H7 (cell line): ENCODE measurements at regions not wholly inside any gene's neighbourhood (a gene's known extent, or its start where the extent isn't known, plus 50 kb on each side); places are given as distances from the start of the nearest gene placed in this dataset.
"Not testable (repeated sequence)": the region's sequence is repeated elsewhere in the genome, so short reads cannot be mapped to it uniquely, and the experiment has no call there.

Source experiments
- DNase-seq: peaks from one replicate; pipeline ENCODE4 v3.0.0; 2012
- H3K27me3 ChIP-seq: 2 replicates; pipeline ENCODE4 v1.6.0; 2011; ENCODE audit warnings: mild to moderate bottlenecking, low read length; ENCODE audit not compliant: control insufficient read depth, insufficient read depth
- H3K36me3 ChIP-seq: replicated peaks from 2 replicates; pipeline ENCODE4 v1.5.1; 2011; ENCODE audit warnings: low read length; ENCODE audit not compliant: control insufficient read depth, insufficient read depth
- H3K4me3 ChIP-seq: 2 replicates; pipeline ENCODE4 v1.5.1; 2011; ENCODE audit warnings: low read depth, mild to moderate bottlenecking, control low read depth, low read length, moderate library complexity; ENCODE audit not compliant: insufficient read depth

DNA sequence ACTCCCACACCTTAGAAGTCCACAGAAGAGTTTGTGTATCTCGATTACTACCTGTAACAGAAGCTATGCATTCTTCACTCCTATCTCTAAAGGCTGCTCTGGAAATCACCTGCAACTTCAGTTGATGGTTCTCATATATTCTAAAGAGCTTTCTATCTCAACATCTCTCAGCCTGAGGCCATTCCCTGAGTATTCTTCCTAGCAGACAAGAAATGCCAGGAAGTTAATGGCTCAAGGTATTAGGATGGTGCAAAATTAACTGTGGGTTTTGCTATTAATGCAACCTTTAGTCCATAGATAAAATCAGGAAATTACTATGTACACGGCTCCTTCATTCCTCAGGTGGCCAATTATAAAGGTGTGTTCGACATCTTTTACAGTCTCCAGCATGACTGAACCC, 290.1 kb downstream of the ZNF716 start:
- DNase-seq, H3K4me3 ChIP-seq, H3K27me3 ChIP-seq, H3K36me3 ChIP-seq: not testable (repeated sequence)

DNA sequence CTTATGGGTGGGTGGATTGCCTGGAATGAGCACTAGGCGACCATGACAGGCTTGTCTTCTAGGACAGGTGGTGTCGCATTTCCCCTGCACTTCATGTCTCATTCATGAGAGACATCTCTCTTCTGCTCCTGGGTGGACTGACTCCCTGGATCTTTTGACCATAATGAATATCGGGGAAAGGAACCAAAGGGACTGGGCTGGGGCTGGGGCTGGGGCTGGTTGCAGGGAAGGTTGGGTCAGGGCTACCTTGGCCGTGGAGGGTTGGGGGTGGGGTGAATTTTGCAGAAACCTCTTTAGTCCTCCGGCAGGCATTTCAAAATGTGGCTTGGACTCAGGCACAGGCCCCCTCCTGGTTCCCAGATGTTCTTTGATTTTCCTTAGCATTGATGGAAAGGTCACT, 319.2 kb downstream of the ZNF716 start:
- Histone ChIP-seq H3K36me3 (no peaks in the 10 kb centered on the region), H3K27me3 (no peaks in the 10 kb centered on the region), H3K4me3 (no peak overlapping the region)
- DNase-seq, result no peak

DNA sequence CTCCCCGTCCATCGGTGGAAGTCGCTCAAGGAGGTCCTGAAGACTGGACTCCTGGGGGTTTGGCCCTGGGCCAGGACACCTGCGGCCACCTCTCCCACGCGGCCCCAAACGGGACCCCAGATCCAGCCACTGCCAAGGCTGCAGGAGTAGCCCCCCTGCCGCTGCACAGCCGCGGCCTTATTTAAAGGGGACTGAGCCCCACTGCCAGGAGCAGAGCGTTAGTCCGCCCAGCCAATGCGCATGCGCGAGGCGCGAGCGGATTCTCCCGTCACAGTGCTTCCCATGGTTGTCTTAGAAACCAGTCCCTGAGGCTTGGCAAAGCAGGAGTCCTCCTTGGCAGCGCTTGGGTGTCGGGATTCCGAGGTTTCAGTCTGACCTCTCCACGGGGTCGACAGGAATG, 320.0 kb downstream of the ZNF716 start:
- H3K36me3 ChIP-seq, result no peaks in the 10 kb centered on the region
- H3K4me3 ChIP-seq, result no peak overlapping the region
- no peak for DNase-seq
- H3K27me3 ChIP-seq, result no peaks in the 10 kb centered on the region

DNA sequence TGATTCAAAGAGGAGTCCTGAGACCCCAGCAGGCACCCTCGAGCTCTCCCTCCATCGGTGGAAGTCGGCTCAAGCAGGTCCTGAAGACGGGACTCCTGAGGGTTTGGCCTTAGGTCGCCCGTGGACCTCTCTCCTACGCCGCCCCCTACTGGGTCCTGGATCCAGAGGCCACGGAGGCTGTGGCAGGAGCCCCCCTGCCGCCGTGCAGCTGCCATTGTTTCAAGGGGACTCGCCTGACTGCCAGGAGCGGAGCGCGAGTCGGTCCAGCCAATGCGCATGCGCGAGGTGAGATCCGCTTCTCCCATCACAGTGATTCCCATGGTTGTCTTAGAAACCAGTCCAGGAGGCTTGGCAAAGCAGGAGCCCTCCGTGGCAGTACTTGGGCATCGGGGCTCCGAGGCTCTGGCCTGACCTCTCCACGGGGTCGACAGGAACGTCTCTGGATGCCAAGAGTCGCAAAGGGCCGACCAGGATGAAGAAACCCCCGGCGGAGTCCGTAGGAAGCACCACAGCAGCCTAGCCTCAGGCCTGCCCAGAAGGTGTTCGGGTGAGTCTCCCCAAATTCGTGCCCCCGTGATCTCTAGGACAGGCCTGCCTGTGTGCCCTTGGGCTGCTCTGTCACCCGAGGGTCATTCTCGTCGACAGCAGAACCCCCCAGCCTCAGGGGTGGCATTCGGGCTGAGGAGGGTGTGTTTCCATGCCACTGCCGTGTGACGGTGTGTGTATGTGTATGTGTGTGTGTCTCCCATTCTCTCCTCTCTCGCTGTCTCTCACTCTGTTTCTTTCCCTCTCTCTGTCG, 322.3 kb downstream of the ZNF716 start:
- no peak for DNase-seq
- Histone ChIP-seq H3K36me3 (no peaks in the 10 kb centered on the region), H3K27me3 (no peaks in the 10 kb centered on the region), H3K4me3 (no peak overlapping the region)

DNA sequence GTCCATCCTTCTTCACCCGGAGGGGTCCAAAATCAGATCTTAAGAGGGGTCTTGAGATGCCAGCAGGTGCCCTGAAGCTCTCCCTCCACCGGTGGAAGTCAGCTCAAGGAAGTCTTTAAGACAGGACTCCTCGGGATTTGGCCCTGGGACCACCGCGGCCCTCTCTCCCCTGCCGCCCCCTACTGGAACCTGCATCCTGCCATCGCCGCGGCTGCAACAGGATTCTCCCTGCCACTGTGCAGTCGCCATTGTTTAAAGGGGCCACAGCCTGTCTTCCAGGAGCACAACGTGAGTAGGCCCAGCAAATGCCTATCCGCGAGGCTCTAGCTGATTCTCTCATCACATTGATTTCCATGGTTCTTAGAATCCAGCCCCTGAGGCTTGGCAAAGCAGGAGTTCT, 324.3 kb downstream of the ZNF716 start:
- no peak overlapping the region for H3K4me3 ChIP-seq
- no peak for DNase-seq
- no peaks in the 10 kb centered on the region for H3K36me3 ChIP-seq
- no peaks in the 10 kb centered on the region for H3K27me3 ChIP-seq

DNA sequence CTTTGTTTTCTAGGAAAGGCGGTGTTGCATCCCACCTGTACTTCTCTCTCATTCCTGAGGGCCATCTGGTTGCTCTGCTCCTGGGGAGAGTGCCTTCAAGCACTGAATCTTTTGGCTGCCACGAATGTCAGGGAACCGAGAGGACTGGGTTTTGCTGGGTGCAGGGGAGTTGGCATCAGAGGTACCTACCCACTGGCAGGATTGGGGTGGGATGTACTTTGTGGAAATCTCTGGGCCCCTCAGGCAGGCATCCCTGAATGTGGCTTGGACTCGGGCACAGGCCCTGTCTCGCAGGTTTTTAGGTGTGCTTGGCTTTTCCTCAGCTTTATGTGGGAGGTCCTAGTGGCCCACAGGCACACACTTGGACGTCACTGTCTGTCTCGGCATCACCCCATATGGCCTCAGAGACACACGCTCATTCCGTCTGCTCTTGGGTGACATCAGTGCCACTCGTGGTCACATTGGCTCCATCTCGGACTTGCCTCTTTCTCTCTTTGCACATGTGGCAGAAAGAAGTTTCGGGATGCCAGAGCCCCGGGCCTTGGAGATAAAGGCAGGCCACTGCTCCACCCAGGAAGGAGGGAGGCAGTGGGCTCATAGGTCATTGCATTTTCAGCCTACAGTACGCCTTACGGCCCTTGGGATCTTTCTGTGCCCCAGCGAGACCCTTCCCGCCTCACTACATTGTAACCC, 325.6 kb downstream of the ZNF716 start:
- H3K27me3 ChIP-seq, result no peaks in the 10 kb centered on the region
- DNase-seq, result no peak

DNA sequence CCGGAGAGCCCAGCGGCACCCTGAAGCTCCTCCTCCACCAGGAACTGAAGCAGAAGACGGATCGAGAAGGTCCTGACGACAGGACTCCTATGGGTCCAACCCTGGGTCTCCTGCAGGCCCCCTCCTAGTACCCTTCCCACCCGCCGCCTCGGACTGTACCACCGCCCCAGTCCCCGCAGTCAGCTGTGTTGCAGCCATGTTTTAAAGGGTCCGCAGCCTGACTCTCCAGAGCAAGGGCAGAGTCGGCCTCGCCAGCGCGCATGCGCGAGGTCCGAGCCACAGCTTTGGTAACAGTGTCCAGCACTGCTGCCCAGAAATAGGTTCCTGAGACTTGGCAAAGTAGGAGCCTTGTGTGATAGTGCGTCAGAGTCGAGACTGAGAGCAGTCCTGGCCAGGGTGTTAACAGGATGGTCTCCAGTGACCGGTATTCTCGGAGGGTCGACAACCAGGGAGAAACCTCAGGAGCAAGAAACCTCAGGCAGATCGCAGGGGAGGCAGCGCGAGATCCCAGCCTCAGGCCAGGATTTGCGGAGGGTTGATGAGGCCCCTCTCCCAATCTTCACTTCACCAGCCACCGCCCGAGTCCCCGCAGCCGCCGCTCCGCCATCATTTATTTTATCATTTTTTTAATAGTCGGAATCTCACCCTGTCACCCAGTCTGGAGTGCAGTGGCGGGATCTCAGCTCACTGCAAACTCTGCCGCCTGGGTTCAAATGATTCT, 326.3 kb downstream of the ZNF716 start:
- DNase-seq, H3K4me3 ChIP-seq, H3K27me3 ChIP-seq, H3K36me3 ChIP-seq: not testable (repeated sequence)

More for the DNA sequence above, 325.6 kb downstream of the ZNF716 start:
- Histone ChIP-seq H3K36me3 (no peaks in the 10 kb centered on the region), H3K4me3 (no peak overlapping the region)

DNA sequence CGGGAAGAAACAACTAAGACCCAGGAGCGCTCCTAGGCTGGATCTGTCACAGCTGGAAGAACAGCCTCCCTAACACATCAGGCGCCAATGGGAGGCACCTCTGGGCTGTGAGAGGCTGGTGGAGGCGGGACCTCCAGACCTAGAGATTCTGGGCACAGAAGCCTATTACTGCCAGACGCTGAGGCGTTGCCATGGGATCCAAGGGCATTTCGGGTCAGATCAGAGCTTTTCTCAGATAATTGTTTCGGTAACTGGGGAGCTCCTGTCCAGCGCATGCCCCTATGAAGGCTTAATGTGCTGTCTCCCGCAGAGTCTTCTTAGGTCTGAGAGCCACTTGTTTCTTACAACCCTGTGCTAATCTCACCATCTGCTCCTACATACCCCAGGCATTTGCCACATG, 339.2 kb downstream of the ZNF716 start:
- no peaks in the 10 kb centered on the region for H3K36me3 ChIP-seq
- H3K4me3 ChIP-seq, result no peak overlapping the region
- H3K27me3 ChIP-seq, result no peaks in the 10 kb centered on the region
- no peak for DNase-seq

DNA sequence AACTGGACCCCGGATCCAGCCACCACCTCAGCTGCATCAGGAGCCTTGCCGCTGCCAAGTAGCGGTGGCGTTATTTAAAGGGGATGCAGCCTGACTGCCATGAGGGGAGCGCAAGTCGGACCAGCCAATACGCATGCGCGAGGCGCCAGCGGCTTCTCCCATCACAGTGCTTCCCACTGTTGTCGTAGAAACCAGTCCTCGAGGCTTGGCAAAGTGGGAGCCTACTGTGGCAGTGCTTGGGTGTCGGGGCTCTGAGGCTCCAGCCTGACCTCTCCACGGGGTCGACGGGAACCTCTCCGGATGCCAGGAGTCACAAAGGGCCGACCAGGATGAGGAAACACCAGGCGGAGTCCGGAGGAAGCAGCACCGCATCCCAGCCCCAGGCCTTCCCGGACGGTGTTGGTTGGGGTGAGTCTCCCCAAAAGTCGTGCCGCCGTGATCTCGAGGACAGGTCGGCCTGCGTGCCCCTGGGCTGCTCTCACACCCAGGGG, 369.6 kb downstream of the ZNF716 start:
- no peaks in the 10 kb centered on the region for H3K27me3 ChIP-seq
- DNase-seq, result no peak
- H3K4me3 ChIP-seq, result no peak overlapping the region
- no peaks in the 10 kb centered on the region for H3K36me3 ChIP-seq

DNA sequence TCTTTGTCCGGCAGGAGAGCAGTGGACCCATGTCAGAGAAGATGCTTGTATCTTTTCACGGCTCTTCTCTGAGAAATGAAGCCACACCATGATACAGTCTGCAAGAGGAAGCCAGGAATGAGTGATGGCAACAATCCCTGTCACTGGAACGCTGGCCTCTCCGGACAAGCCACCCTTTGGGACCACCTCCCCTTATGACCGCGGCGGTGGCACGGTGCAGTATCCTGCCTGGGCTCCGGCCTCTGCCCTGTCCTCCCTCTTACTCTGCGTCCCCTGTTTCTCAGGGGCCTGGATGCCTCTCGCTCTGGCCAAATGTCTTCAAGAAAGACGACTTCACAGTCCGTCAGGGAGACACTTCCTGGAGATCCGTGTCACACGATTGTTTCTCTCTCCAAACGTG, 370.5 kb downstream of the ZNF716 start:
- Histone ChIP-seq H3K4me3 (no peak overlapping the region), H3K36me3 (no peaks in the 10 kb centered on the region), H3K27me3 (no peaks in the 10 kb centered on the region)
- no peak for DNase-seq

DNA sequence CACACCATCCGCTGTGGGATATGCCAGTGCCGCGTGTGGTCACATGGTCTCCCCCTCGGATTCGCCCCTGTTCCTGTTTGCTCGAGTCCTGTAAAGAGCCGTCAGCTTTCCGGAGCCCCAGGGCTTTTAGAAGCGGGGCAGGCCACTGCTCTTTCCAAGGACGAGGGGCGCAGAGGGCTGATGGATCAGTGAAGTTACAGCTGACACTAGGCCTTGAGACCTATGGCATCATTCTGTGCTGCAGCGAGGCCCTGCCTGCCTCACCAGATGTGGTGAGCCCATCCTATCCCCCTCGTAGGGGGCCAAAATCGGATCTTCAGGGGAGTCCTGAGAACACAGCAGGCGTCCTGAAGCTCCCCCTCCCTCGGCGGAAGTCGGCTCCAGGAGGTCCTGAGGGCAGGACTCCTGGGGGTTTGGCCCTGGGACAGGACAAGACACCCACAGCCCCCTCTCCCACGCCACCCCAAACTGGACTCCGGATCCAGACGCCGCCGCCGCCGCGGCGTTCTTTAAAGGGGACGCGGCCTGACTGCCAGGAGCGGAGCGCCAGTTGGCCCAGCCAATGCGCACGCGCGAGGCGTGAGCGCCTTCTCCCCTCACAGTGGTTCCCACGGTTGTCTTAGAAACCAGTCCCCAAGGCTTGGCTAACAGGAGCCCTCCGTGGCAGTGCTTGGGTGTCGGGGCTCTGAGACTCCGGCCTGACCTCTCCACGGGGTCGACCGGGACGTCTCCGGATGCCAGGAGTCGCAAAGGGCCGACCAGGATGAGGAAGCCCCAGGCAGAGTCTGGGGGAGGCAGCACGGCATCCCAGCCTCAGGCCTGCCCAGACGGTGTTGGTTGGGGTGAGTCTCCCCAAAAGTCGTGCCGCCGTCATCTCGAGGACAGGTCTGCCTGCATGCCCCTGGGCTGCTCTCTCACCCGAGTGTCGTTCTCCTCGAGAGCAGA, 371.7 kb downstream of the ZNF716 start:
- Histone ChIP-seq H3K27me3 (no peaks in the 10 kb centered on the region), H3K36me3 (no peaks in the 10 kb centered on the region), H3K4me3 (no peak overlapping the region)
- peak; percentile 30 for DNase-seq

DNA sequence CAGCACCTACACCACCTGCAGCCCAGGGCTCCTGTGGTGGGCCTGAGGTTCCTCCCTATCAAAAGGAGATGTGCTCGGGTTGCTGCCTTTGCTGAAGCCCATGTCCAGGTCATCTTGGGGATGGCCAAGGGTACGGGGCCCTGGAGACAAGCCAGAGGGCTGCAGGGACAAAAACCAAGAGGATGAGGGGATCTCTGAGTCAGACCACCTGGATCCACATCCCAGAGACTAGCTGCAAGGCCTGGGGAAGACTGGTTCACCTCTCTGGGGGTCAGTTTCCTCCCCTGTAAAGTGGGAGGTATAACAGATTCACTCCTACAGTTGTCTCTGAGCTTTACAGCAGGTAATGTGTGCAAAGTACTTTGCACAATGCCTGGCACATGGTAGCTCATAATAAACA, 376.6 kb downstream of the ZNF716 start:
- H3K27me3 ChIP-seq, H3K4me3 ChIP-seq, DNase-seq, H3K36me3 ChIP-seq: not testable (repeated sequence)

DNA sequence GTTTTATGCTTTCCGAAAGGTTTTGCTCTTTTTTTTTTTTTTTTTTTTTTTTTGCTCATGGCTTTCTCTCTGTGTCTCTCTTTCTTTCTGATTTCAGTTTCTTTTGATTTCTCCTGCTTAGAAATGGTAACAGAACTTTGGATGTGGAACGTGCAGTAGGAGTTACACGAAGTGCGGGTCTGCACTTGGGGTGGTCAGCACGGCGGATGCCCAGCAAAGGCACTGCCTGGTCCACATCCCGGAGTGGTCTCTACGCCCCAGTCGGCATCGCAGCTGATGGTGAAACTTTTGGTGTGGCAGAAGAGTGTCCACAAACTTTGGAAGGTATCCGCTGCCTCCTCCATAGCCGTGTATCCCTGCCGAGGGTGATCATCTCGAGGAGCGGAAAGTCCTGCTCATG, 385.2 kb downstream of the ZNF716 start:
- H3K4me3 ChIP-seq, H3K36me3 ChIP-seq, H3K27me3 ChIP-seq, DNase-seq: not testable (repeated sequence)

DNA sequence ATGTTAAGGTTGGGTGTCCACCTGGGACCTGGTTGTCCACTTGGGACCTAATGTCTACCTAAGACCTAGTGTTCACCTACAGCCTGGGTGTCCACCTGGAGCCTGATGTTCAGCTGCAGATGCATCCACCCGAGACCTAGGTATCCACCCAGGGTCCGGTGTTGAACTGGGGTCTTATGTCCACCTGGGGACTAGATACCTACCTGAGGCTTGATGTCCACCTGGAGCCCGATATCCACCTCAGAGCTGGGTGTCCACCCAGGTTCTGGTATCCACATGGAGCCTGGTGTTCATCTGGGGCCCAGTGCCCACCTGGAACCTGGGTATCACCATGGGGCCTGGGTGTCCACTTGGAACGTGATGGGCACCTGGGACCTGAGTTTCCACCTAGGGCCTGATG, 389.2 kb downstream of the ZNF716 start:
- not testable (repeated sequence) for H3K36me3 ChIP-seq, DNase-seq

More for the DNA sequence above, 389.2 kb downstream of the ZNF716 start:
- not testable (repeated sequence) for H3K27me3 ChIP-seq, H3K4me3 ChIP-seq
